Spinal cord (tissue), 9 donors: ENCODE measurements at regions not wholly inside any gene's neighbourhood (a gene's known extent, or its start where the extent isn't known, plus 50 kb on each side); places are given as distances from the start of the nearest gene placed in this dataset.
"Not testable (repeated sequence)": the region's sequence is repeated elsewhere in the genome, so short reads cannot be mapped to it uniquely, and the experiment has no call there.

Experiments used
- DNase-seq, 6 donors: peaks; one replicate each; pipeline versions ENCODE4 v3.0.0 to v3.0.0-alpha.2; 2013 to 2015; ENCODE audit warnings: low spot score in 6 of 6, low read depth in 4 of 6
- H3K27ac ChIP-seq: one replicate; pipeline ENCODE4 v1.5.1; 2013; ENCODE audit warnings: low read depth, low read length, control low read depth
- H3K27me3 ChIP-seq: one replicate; pipeline ENCODE4 v1.6.1; 2013; ENCODE audit warnings: low read length; ENCODE audit not compliant: control insufficient read depth, insufficient read depth
- H3K36me3 ChIP-seq: one replicate; pipeline ENCODE4 v1.6.1; 2013; ENCODE audit warnings: low read length; ENCODE audit not compliant: control insufficient read depth, insufficient read depth
- H3K4me1 ChIP-seq: one replicate; pipeline ENCODE4 v1.6.1; 2013; ENCODE audit warnings: low read length; ENCODE audit not compliant: control insufficient read depth, insufficient read depth
- H3K4me3 ChIP-seq: one replicate; pipeline ENCODE4 v1.5.1; 2013; ENCODE audit warnings: low read depth, low read length, control low read depth
- H3K9me3 ChIP-seq: one replicate; pipeline ENCODE4 v1.6.1; 2013; ENCODE audit warnings: low read length; ENCODE audit not compliant: control insufficient read depth, insufficient read depth
- WGBS: methylation state at CpG from one replicate; pipeline ENCODE4 v1.1.5; 2013; ENCODE audit warnings: missing lambda C conversion rate; ENCODE audit not compliant: insufficient coverage; 5-methylcytosine and 5-hydroxymethylcytosine counted together
- donor health status: healthy.

DNA sequence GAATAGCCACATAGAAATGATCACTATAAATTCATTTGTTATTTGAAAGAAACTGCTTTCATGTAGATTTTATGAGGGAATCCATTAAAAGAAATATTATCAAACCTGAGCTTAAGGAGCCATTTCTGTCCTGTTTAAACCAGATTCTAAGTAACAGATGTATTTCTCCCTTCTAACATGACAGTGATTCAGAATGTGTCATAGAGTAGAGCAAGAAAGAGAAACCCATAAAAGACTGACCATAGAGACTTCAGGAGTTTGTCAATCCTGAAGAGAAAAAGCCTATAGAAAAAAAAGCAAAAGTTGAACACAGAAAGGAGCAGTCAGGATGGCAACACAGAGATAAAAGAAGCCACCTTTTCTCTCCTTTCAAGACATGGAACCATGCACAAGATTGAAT, 390.6 kb downstream of the PRIM2 start:
- H3K4me1 ChIP-seq = not testable (repeated sequence)

DNA sequence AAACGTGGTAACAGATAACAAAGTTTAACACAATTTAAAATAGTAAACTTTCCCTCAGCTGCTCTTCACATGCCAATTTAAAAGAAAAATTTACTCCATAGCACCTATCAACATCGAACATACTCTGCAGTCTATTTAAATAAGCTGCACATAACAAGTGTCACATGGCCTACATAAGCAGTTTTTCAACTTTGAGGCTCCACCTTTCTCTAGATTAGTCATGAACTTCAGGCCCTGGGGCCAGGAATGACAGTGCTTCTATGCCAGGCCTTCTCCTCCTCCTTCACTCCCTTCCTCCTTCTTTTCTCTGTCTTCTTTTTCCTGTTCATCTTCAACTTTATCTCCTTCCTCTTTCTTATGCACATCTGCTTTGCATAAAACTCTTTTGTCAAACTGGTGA, 405.1 kb downstream of the PRIM2 start:
- not testable (repeated sequence) for DNase-seq, H3K36me3 ChIP-seq, H3K9me3 ChIP-seq, H3K4me1 ChIP-seq, H3K27me3 ChIP-seq, H3K27ac ChIP-seq, H3K4me3 ChIP-seq
- WGBS = 95% methylated on average over 1 of the region's 2 CpGs

More for the DNA sequence above, 390.6 kb downstream of the PRIM2 start:
- not testable (repeated sequence) for H3K27me3 ChIP-seq, H3K36me3 ChIP-seq, DNase-seq, H3K9me3 ChIP-seq, H3K4me3 ChIP-seq, H3K27ac ChIP-seq

- H3K36me3 ChIP-seq, DNase-seq, H3K9me3 ChIP-seq, H3K4me3 ChIP-seq, H3K4me1 ChIP-seq, H3K27me3 ChIP-seq, H3K27ac ChIP-seq: not testable (repeated sequence)
- WGBS = 85% methylated on average over 2 of the region's 10 CpGs
Measured at GRCh38 chr6:57723815-57724401, 406.5 kb downstream of the PRIM2 start.

DNA sequence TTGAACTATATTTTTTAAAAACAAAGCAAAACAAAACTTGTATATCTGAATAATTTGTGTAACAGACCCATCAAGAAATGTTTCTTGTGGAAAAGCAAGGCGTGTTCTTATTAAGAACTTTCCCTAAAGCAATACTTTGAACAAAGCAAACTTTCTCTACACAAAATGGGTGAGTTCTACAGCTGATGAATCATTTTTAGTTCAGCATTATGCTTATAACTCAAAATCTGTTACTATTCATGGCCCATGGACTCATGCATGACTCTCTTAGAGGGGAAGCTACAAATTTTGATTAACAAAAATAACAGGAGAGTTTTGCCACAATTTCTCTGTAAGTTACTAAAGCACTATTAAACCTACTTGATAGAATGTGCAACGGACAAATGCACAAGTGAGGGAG, 412.0 kb downstream of the PRIM2 start:
- not testable (repeated sequence) for H3K27me3 ChIP-seq, H3K27ac ChIP-seq, H3K4me1 ChIP-seq, H3K36me3 ChIP-seq, DNase-seq, H3K9me3 ChIP-seq, H3K4me3 ChIP-seq
- WGBS = no CpG with 5 or more reads among the region's 2 CpGs

DNA sequence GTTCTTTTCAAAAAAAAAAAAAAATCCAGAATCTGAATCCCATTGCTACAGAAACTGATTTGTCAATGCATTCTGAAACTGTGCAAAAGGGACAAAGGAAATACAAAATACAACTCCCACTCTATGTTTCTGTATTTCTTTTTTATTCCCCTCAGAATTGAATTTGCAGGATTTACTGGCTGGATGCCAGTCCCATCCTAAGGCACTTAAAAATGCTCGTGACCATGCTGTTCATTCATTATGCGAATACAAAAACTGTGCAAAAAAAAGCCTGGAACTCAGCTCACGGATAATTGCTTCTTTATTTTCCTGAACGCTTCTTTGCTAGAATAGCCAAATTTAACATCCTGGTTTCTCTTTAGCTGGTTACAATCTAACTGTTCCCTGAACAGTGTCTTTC, 413.3 kb downstream of the PRIM2 start:
- WGBS = 3% methylated on average over 2 of the region's 4 CpGs
- not testable (repeated sequence) for H3K36me3 ChIP-seq, H3K27me3 ChIP-seq, H3K4me1 ChIP-seq, H3K9me3 ChIP-seq, H3K27ac ChIP-seq, H3K4me3 ChIP-seq
- peak in 4 of 6 donors; percentile 0 to 69 (median 36) for DNase-seq

GRCh38 chr6:57747716-57748115, 430.3 kb downstream of the PRIM2 start:
- not testable (repeated sequence) for H3K9me3 ChIP-seq, H3K36me3 ChIP-seq, DNase-seq, H3K27ac ChIP-seq, H3K27me3 ChIP-seq, H3K4me3 ChIP-seq, H3K4me1 ChIP-seq
- 88% methylated on average over 3 of the region's 5 CpGs for WGBS

DNA sequence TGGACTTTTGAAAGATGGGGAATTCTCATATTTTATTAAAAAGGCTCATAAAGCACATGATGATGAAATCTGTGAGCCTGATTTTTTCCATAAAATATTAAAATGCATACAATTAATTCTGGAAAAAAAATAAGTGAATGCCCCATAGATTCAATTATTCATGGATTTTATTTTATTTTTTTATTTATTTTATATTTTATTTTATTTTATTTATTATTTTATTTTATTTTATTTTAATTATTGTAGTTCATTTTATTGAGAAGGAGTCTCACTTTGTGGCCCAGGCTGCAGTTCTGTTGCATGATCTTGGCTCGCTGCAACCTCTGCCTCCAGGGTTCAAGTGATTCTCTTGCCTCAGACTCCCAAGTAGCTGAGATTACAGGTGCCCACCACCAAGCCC, 442.4 kb downstream of the PRIM2 start:
- not testable (repeated sequence) for H3K36me3 ChIP-seq, H3K27ac ChIP-seq, H3K4me1 ChIP-seq, DNase-seq, H3K9me3 ChIP-seq, H3K4me3 ChIP-seq, H3K27me3 ChIP-seq
- no CpG with 5 or more reads among the region's 1 CpG for WGBS

DNA sequence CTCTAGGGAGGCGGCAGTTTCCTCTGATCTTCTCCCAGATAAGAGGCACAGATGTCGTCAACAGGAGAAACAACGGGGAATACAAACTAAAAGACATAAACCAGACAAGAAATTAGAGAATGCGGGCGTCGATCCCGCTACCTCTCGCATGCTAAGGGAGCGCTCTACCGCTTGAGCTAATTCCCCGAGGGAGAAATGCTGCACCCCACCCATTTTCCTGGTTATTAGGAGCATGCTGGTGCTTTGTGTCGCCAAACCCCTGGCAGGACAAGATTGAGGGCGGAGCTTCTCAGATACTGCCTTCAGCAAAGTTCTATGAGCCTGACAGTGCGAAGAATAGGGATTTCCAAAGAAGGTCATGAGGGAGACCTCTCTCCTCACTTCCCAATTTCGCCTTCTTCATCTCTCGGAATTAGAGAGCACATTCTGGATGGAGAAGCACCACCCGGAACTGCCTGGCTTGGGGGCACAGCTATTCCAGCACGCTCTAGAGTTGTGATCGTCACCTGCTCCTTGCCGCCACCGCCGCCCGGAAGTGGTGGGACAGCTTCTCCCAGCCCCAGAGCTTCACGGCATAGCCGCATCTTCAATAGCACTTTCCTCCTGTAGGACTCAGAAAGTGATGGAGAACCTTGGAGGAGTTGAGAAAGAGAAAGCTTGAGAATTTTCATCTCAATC, 475.4 kb downstream of the PRIM2 start:
- not testable (repeated sequence) for DNase-seq, H3K9me3 ChIP-seq, H3K27ac ChIP-seq, H3K4me3 ChIP-seq, H3K36me3 ChIP-seq, H3K4me1 ChIP-seq
- WGBS = 3% methylated on average over 11 of the region's 25 CpGs
- peaks cover 14% of the 10 kb centered on the region for H3K27me3 ChIP-seq

DNA sequence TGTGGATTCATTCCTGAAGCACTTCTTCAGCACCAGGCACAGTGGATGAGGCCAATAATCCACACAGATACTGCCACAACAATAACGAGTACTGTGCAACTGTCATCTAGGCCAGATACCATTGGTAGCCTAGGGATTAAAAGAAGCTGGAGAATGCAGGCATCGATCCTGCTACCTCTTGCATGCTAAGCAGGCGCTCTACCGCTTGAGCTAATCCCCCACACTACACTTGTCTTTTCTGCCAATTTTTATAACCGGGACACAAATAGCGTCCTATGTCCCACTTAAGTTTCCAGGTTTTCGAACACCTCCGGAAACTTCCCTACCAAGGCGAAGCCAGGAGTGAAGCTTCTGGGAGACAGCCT, 475.9 kb downstream of the PRIM2 start:
- DNase-seq, H3K4me1 ChIP-seq, H3K4me3 ChIP-seq, H3K27ac ChIP-seq, H3K9me3 ChIP-seq, H3K36me3 ChIP-seq: not testable (repeated sequence)
- WGBS = 5% methylated on average over 4 of the region's 9 CpGs
- H3K27me3 ChIP-seq = peaks cover 14% of the 10 kb centered on the region

- H3K27me3 ChIP-seq = peaks cover 11% of the 10 kb centered on the region
- not testable (repeated sequence) for H3K36me3 ChIP-seq, H3K27ac ChIP-seq, H3K9me3 ChIP-seq, H3K4me3 ChIP-seq, H3K4me1 ChIP-seq
- under 1% methylated on average over 35 of the region's 38 CpGs for WGBS
- peak in 2 of 6 donors; percentile 38 to 52 for DNase-seq
Measured at GRCh38 chr6:57799703-57800479, 482.5 kb downstream of the PRIM2 start.
